HG03097 (cell line): ENCODE measurements at regions not wholly inside any gene's neighbourhood (a gene's known extent, or its start where the extent isn't known, plus 50 kb on each side); places are given as distances from the start of the nearest gene placed in this dataset.
"Not testable (repeated sequence)": the region's sequence is repeated elsewhere in the genome, so short reads cannot be mapped to it uniquely, and the experiment has no call there.

Source experiments
- ATAC-seq: cut with Tn5 transposase; IDR thresholded peaks from one replicate; pipeline ENCODE4 v1.9.1; 2021; ENCODE audit not compliant: unreplicated experiment, low FRiP score

GRCh38 chr2:64904413-64905329 lies 84.5 kb upstream of the SLC1A4 start:
- ATAC-seq: no peak

DNA sequence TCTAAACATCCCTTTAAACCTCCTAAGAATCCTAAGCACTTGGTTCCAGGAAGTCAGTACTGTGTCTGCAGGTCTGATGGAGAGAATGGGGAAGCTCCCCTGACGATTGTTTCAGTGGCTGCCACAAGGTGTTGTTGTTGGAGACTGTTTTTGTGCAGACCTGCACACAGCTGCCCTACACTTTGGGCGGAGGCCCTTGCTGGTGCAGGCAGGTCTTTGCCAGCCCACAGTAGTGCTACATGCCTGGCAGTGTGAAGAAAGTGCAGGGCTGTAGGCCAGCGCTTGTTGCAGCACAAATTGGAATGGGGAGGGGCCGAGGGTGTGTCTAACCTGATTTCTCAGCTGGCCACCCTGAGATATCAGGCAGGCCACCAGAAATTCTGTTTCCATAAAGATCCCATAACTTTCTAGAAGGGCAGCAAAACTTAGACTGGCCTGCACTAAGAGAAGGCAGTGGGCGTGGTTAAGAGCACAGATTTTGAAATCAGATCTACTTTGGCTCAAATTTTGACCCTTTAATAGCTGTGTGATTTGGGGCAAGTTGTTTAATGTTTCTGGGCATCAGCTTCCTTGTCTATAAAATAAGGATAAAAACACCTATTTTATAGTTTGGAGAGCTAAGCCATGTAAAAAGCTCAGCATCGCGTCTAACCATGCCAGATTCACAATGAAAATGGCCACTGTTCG lies 83.7 kb upstream of the SLC1A4 start:
- no peak for ATAC-seq

GRCh38 chr2:64906853-64907536 lies 82.2 kb upstream of the SLC1A4 start:
- ATAC-seq: no peak

- ATAC-seq: no peak
Observed at GRCh38 chr2:64908406-64908805, 80.8 kb upstream of the SLC1A4 start.

DNA sequence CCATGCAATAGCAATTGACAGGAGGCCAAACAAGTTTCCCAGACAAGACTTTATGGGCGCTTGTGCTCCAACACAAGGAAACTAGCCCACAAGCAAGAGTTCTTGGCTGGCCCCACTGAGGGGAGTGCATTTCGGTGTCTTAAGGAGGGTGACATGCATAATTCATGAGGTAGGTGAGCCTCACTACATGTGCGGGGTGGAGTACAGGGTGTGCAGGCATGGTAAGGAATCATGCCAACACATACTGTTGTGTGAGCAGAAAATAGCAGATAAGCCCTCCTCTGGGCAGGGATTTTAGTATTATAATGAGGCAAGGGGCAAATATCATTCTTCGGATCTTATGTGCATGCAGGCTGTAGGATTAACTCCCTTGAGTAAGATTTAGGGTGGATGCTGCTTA lies 78.7 kb upstream of the SLC1A4 start:
- ATAC-seq: no peak

GRCh38 chr2:64910972-64911433 lies 78.2 kb upstream of the SLC1A4 start:
- no peak for ATAC-seq

DNA sequence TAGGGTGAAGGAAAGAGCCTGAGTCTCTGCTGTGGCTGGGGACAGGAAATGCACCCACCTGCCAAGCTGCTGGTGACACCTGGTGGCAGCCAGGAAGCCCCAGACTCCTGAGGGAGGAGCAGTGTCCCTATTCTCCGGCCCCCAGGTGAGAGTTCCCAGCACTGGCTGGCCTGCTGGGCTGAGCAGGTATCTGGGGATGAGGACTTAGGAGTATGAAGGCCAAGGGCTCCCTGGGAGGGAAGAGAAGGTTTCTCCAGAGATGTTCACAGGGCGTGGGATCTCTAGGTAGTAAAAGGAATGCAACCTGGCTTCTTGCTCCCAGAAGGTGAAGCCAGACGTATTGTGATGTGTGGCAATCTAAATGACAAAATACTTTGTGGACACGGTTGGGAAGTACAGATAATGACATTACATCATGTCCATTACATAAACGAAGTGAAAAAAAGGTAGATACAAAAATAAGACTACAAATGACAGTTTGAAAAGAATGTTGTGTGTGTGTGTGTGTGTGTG lies 75.8 kb upstream of the SLC1A4 start:
- no peak for ATAC-seq

DNA sequence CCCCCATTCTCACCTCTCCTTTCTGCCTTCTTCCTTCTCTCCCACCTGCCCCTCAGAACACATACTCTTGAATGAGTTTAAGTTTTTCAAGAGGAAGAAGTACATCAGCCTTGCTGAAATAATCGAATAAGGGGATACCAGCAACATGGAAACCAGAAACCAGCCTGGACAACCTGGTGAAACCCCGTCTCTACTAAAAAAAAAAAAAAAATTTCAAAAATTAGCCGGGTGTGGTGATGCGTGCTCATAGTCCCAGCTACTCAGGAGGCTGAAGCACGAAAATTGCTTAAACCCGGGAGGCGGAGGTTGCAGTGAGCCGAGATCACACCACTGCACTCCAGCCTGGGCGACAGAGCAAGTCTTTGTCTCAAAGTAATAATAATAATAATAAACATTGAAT lies 75.0 kb upstream of the SLC1A4 start:
- no peak for ATAC-seq

DNA sequence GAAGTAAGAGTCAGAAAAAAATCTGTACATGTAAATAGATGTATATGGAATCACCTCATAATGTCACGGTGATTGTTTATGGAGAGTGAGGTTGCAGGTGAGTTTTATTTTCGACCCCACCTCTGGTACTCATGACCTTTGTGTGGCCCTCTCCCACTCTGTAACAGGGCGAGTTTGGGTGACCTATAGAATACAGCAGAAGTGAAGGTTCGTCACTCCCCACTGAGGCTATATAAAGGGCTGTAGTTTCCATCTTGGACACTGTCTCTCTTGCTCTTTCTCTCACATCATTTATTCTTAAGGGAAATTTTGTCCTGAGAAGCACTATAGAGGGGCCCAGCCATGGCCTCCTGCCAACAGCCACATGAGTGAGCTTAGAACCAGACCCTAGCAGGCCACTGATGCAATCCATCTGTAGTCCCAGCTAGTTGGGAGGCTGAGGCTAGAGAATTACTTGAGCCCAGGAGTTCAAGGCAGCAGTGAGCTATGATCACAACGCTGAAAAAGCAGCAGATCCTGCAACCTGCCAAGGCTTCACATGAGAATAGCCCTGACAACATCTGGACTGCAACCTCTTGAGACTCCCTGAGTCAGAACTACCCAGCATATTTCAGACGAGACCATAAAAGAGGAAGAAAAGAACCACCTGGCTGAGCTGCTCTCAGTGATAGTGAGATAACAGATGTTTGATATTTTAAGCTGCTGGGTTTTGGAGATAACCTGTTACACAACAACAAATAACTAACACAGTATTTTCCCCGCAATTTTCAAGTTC lies 74.3 kb upstream of the SLC1A4 start:
- peak; percentile 44 for ATAC-seq

DNA sequence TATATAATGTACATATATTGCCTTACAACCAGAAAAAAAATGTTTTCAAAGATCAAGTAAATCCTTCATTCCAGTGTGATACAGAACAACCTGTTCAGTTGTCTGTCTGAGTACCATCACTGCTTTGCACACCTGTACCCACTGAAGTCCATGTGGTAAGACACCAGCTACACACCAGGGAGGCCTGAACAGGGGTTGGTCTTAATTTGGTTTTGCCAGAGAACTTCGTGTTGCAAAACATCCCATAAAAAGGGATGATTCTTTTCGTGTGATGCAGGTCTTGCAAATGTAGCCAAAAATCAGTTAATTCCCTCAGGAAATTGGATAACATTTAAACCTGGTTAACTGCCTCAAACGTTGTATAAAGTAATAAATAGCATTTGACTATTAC lies 73.7 kb upstream of the SLC1A4 start:
- ATAC-seq: peak; percentile 9

DNA sequence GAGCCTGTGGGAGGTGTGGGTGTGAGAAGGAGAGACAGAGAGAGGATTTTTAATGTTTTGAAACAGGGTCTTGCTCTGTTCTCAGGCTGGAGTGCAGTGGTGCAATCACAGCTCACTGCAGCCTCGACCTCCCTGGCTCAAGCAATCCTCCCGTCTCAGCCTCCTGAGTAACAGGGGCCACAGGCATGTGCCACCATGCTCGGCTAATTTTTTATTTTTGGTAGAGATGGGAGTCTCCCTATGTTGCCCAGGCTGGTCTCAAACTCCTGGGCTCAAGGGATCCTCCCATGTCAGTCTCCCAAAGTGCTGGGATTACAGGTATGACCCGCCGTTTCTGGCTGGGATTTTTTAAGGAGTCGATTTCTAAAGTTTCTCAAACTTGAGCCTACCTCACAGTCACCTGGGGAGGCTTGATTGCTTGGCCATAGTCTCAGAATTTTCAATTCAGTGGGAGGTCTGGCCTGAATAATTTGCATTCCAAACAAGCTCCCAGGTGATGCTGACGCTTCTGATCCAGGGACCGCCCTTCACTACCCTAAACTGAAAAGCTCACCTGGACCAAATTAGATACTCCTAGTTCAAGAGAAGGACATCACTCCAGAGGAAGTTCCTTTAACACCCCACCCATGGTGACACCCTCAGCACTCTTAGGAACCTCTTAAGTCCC lies 70.8 kb upstream of the SLC1A4 start:
- no peak for ATAC-seq

GRCh38 chr2:64919261-64919660 lies 69.9 kb upstream of the SLC1A4 start:
- no peak for ATAC-seq

DNA sequence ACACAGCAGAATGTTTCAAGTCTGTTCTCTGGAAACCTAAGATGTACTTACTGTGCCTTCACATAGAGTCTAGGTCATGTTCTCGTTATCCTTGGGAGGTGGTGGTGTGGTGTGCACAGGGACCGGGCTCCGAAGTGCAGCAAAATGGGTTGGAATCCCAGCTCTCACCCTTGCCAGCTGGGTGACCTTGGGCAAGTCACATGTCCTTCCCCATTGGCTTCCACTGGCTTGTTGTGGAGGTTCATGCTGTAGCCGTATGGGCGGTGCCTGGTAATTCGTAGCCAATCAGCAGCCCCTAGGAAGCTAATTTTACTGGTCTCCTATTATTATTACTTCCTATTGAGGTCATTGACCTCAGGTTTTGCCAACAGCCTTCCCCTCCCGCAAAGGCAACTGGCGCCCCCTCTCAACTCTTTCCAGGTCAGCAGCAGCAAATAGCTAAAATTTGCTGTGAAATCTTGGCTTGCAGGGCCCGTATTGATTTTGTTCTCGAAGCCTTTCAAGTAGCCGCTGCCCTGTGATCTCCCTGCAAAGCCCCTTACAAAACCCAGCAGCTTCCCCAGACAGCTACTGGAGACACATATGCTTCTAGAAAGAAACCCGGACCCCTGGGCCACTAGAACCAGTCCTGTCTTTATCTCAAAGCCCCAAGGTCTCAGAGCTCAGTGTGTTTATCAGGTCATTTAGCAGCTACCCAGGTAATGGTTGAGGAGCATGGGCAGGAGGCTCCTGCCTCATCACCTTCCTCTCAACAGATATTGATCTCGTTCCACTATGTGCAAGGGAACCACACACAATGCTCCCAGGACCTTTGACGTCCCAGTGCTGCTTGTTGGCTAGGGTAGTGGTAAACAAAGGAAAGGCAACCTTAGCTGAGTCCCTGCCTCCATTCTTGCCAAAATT lies 66.5 kb upstream of the SLC1A4 start:
- ATAC-seq: no peak

- no peak for ATAC-seq
Observed at GRCh38 chr2:64923385-64923710, 65.9 kb upstream of the SLC1A4 start.

DNA sequence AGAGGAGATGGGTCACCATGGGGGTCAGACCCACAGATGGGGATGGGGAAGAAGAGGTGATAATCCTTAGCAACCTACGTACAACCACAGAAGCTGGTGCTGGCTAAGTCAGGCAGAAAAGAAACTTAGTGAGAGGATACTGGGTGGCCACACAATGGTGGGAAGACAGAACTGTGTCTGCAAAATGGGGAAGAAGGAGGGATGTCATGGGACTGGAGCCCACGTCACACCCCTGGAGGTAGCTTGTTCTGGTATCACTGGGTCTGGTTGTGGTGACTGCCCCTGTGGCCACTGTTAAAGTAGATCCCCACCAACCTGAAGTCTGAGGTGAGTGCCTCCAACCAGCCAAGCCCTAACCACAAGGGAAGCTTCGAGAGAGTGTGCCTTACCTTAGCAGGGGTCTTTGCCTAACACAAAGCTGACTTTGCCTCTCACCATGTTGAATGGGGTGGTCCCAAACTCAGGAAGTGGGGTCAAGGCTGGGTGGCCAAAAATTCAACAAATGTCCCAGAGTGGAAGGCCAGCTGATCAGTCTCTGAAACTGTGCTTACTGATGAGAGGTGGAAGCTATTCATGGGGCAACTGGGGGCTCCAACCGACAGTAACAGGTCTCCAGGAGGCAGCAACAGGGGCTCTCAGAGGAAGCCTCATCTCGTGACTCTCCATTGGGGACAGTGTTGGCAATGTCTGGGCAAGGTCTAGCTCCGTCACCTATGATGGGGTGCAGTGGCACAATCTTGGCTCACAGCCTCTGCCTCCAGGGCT lies 64.8 kb upstream of the SLC1A4 start:
- ATAC-seq: no peak

DNA sequence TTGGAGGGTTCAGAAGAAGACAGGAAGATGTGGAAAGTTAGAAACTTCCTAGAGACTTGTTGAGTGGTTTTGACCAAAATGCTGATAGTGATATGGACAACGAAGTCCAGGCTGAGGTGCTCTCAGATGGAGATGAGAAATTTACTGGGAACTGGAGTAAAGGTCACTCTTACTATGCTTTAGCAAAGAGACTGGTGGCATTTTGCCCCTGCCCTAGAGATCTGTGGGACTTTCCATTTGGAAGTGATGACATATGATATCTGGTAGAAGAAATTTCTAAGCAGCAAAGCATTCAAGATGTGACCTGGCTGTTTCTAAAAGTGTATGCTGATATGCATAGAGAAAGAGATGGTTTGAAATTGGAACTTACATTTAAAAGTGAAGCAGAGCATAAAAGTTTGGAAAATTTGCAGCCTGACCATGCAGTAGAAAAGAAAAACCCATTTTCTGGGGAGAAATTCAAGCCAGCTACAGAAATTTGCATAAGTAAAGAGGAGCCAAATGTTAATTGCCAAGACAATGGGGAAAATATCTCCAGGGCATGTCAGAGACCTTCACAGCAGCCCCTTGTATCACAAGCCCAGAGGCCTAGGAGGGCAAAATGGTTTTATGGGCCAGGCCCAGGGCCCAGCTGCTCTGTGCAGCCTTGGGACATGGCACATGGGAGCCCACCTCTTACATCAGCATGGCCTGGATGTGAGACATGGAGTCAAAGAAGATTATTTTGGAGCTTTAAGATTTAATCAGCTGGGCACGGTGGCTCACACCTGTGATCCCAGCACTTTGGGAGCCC lies 63.1 kb upstream of the SLC1A4 start:
- not testable (repeated sequence) for ATAC-seq

- ATAC-seq: no peak
Observed at GRCh38 chr2:64928813-64929212, 60.4 kb upstream of the SLC1A4 start.
